ENCODE measurements at regions not wholly inside any gene's neighbourhood (a gene's known extent, or its start where the extent isn't known, plus 50 kb on each side); places are given as distances from the start of the nearest gene placed in this dataset.

- no peak overlapping the region for H3K27ac ChIP-seq (ENCODE audit: low read depth in 1 of 2, low read length in 2 of 2)
- DNase-seq: no peak
- no peaks in the 10 kb centered on the region for H3K79me2 ChIP-seq (ENCODE audit: insufficient read depth, low read length)
- no peaks in the 10 kb centered on the region for H4K20me1 ChIP-seq (ENCODE audit: insufficient read depth, low read length)
- H3K9me3 ChIP-seq (replicated peaks in 1 of 2; ENCODE audit: control insufficient read depth in 1 of 2, insufficient read depth in 1 of 2, low read length in 2 of 2): no peaks in the 10 kb centered on the region
- no peaks in the 10 kb centered on the region for H3K4me1 ChIP-seq (ENCODE audit: control insufficient read depth in 1 of 2, insufficient read depth in 2 of 2, low read length in 2 of 2)
- no peak overlapping the region for H3K27ac Mint-ChIP-seq
- intact Hi-C loops (cut with micrococcal nuclease): no loop called here
- no peak overlapping the region for H3K4me3 ChIP-seq (replicated peaks in 1 of 3; ENCODE audit: low read depth in 2 of 3, low read length in 3 of 3)
- no peaks in the 10 kb centered on the region for H3K36me3 Mint-ChIP-seq
- H3K36me3 ChIP-seq (replicated peaks in 1 of 2; ENCODE audit: control insufficient read depth in 1 of 2, insufficient read depth in 2 of 2, low read length in 2 of 2): no peaks in the 10 kb centered on the region
- 100% methylated on average over 2 of the region's 2 CpGs for WGBS (ENCODE audit: insufficient coverage)
- H3K4me3 Mint-ChIP-seq: no peak overlapping the region
- H3K9me3 Mint-ChIP-seq: no peaks in the 10 kb centered on the region
- no peak overlapping the region for H3K4me2 ChIP-seq (replicated peaks; ENCODE audit: extremely low read depth, low read length, poor library complexity, severe bottlenecking)
- H3K27me3 ChIP-seq (ENCODE audit: control insufficient read depth in 2 of 2, insufficient read depth in 2 of 2, low read length in 2 of 2): no peaks in the 10 kb centered on the region
- H3K27me3 Mint-ChIP-seq (ENCODE audit: low read depth in 3 of 3): peaks cover 0 to 9% (median 4%) of the 10 kb centered on the region in 3 donors
- no peak overlapping the region for H2AFZ ChIP-seq (ENCODE audit: insufficient read depth, low read depth, low read length, poor library complexity, severe bottlenecking)
- H3K4me1 Mint-ChIP-seq: no peaks in the 10 kb centered on the region
- no peak overlapping the region for H3K9ac ChIP-seq (ENCODE audit: insufficient read depth, low read length, poor library complexity, severe bottlenecking)
- TF ChIP-seq CTCF (IDR thresholded peaks at IDR 0.05): no peak
Measured at GRCh38 chr10:91689731-91690168, 56.9 kb upstream of the PPP1R3C start.

- no peak overlapping the region for H3K9ac ChIP-seq (ENCODE audit: insufficient read depth, low read length, poor library complexity, severe bottlenecking)
- DNase-seq: no peak
- H3K9me3 Mint-ChIP-seq: peaks cover 0 to 1% (median 0%) of the 10 kb centered on the region in 7 donors
- H3K4me1 ChIP-seq (ENCODE audit: control insufficient read depth in 1 of 2, insufficient read depth in 2 of 2, low read length in 2 of 2): no peaks in the 10 kb centered on the region
- H3K27me3 ChIP-seq (ENCODE audit: control insufficient read depth in 2 of 2, insufficient read depth in 2 of 2, low read length in 2 of 2): no peaks in the 10 kb centered on the region
- H4K20me1 ChIP-seq (ENCODE audit: insufficient read depth, low read length): no peaks in the 10 kb centered on the region
- no peak overlapping the region for H3K27ac Mint-ChIP-seq
- no peak overlapping the region for H2AFZ ChIP-seq (ENCODE audit: insufficient read depth, low read depth, low read length, poor library complexity, severe bottlenecking)
- H3K27ac ChIP-seq (ENCODE audit: low read depth in 1 of 2, low read length in 2 of 2): no peak overlapping the region
- peaks cover 3 to 9% (median 8%) of the 10 kb centered on the region in 3 donors for H3K27me3 Mint-ChIP-seq (ENCODE audit: low read depth in 3 of 3)
- no peaks in the 10 kb centered on the region for H3K36me3 ChIP-seq (replicated peaks in 1 of 2; ENCODE audit: control insufficient read depth in 1 of 2, insufficient read depth in 2 of 2, low read length in 2 of 2)
- H3K4me1 Mint-ChIP-seq: no peaks in the 10 kb centered on the region
- no peak overlapping the region for H3K4me2 ChIP-seq (replicated peaks; ENCODE audit: extremely low read depth, low read length, poor library complexity, severe bottlenecking)
- no peaks in the 10 kb centered on the region for H3K9me3 ChIP-seq (replicated peaks in 1 of 2; ENCODE audit: control insufficient read depth in 1 of 2, insufficient read depth in 1 of 2, low read length in 2 of 2)
- WGBS (ENCODE audit: insufficient coverage): no CpG with 5 or more reads among the region's 2 CpGs
- H3K4me3 Mint-ChIP-seq: no peak overlapping the region
- no peaks in the 10 kb centered on the region for H3K79me2 ChIP-seq (ENCODE audit: insufficient read depth, low read length)
- H3K36me3 Mint-ChIP-seq: no peaks in the 10 kb centered on the region
- H3K4me3 ChIP-seq (replicated peaks in 1 of 3; ENCODE audit: low read depth in 2 of 3, low read length in 3 of 3): no peak overlapping the region
- TF ChIP-seq CTCF (IDR thresholded peaks at IDR 0.05): no peak
- intact Hi-C loops (cut with micrococcal nuclease): no loop called here
Measured at GRCh38 chr10:91684841-91685240, 52.0 kb upstream of the PPP1R3C start.

Data from CD14-positive monocyte (primary cell).